Esophagus squamous epithelium (tissue), 4 donors: ENCODE measurements at regions not wholly inside any gene's neighbourhood (a gene's known extent, or its start where the extent isn't known, plus 50 kb on each side); places are given as distances from the start of the nearest gene placed in this dataset.

Experiments used
- CTCF ChIP-seq, 6 experiments: fragments of 450-650 bp in 4 of 6; fragments of 200-600 bp in 2 of 6; sonication (generic) in 2 of 6; IDR thresholded peaks; one replicate each; pipeline ENCODE4 v1.5.1; 2016 to 2019; ENCODE audit warnings: antibody characterized with exemption in 6 of 6, mild to moderate bottlenecking in 4 of 6, moderate library complexity in 4 of 6
- POLR2A ChIP-seq, 4 donors: fragments of 450-650 bp; IDR thresholded peaks; one replicate each; pipeline ENCODE4 v1.6.1; 2017; ENCODE audit warnings: antibody characterized with exemption in 4 of 4, mild to moderate bottlenecking in 4 of 4, moderate library complexity in 3 of 4

- TF ChIP-seq POLR2A (IDR thresholded peaks at IDR 0.05) (no peak), CTCF (IDR thresholded peaks at IDR 0.05) (no peak)
Observed at GRCh38 chr13:76148926-76149325, 512.8 kb downstream of the LMO7 start.
